Activated naive CD4-positive, alpha-beta T cell treated with anti-CD3 and anti-CD28 coated beads, Interleukin-2, amount 50 U/mL, for 72 hours (primary cell): ENCODE measurements at regions not wholly inside any gene's neighbourhood (a gene's known extent, or its start where the extent isn't known, plus 50 kb on each side); places are given as distances from the start of the nearest gene placed in this dataset.

Source experiments
- ATAC-seq, 2 donors: fragments of 150-1000 bp; cut with Tn5 transposase; 2 replicates each; pipeline ENCODE4 v1.10.0; 2021; ENCODE audit warnings: mild to moderate bottlenecking in 2 of 2, moderate library complexity in 2 of 2
- DNase-seq, 2 donors: peaks; one replicate each; pipeline ENCODE4 v3.0.0; 2021 to 2022; ENCODE audit warnings: low spot score in 2 of 2
- H3K27ac Mint-ChIP-seq, 2 donors: one replicate each; pipeline ENCODE4 v1.8.0; 2022; ENCODE audit warnings: mild to moderate bottlenecking in 2 of 2, mixed read lengths in 2 of 2
- H3K36me3 Mint-ChIP-seq, 2 donors: one replicate each; pipeline ENCODE4 v1.8.0; 2022; ENCODE audit warnings: mixed read lengths in 2 of 2
- H3K9me3 Mint-ChIP-seq, 2 donors: one replicate each; pipeline ENCODE4 v1.8.0; 2022; ENCODE audit warnings: mixed read lengths in 2 of 2

- DNase-seq: no peak
- no peaks in the 10 kb centered on the region for H3K9me3 Mint-ChIP-seq
- peak in 1 of 2 donors; percentile 16 for ATAC-seq
- H3K27ac Mint-ChIP-seq: no peak overlapping the region
- H3K36me3 Mint-ChIP-seq: no peaks in the 10 kb centered on the region
Measured at GRCh38 chr16:85462714-85463611, 150.2 kb upstream of the GSE1 start.

GRCh38 chr16:85463672-85464382 is 149.3 kb upstream of the GSE1 start:
- no peaks in the 10 kb centered on the region for H3K9me3 Mint-ChIP-seq
- H3K36me3 Mint-ChIP-seq: no peaks in the 10 kb centered on the region
- no peak for DNase-seq
- no peak for ATAC-seq
- H3K27ac Mint-ChIP-seq: no peak overlapping the region

- no peaks in the 10 kb centered on the region for H3K9me3 Mint-ChIP-seq
- ATAC-seq (no peak), DNase-seq (no peak)
- no peaks in the 10 kb centered on the region for H3K36me3 Mint-ChIP-seq
- no peak overlapping the region for H3K27ac Mint-ChIP-seq
Measured at GRCh38 chr16:85464383-85465305, 148.5 kb upstream of the GSE1 start.

GRCh38 chr16:85465328-85466303 is 147.5 kb upstream of the GSE1 start:
- no peak for DNase-seq
- ATAC-seq: no peak
- H3K9me3 Mint-ChIP-seq: no peaks in the 10 kb centered on the region
- no peaks in the 10 kb centered on the region for H3K36me3 Mint-ChIP-seq
- no peak overlapping the region for H3K27ac Mint-ChIP-seq

GRCh38 chr16:85466304-85466700 is 146.8 kb upstream of the GSE1 start:
- ATAC-seq (no peak), DNase-seq (no peak)
- H3K27ac Mint-ChIP-seq: no peak overlapping the region
- H3K36me3 Mint-ChIP-seq: no peaks in the 10 kb centered on the region
- no peaks in the 10 kb centered on the region for H3K9me3 Mint-ChIP-seq

- H3K27ac Mint-ChIP-seq: no peak overlapping the region
- no peaks in the 10 kb centered on the region for H3K9me3 Mint-ChIP-seq
- ATAC-seq (no peak), DNase-seq (no peak)
- no peaks in the 10 kb centered on the region for H3K36me3 Mint-ChIP-seq
Measured at GRCh38 chr16:85466989-85467388, 146.1 kb upstream of the GSE1 start.

- DNase-seq: no peak
- Mint-ChIP-seq H3K9me3 (no peaks in the 10 kb centered on the region), H3K27ac (no peak overlapping the region), H3K36me3 (no peaks in the 10 kb centered on the region)
- no peak for ATAC-seq
Measured at GRCh38 chr16:85469929-85470590, 143.1 kb upstream of the GSE1 start.

GRCh38 chr16:85470873-85471272 is 142.2 kb upstream of the GSE1 start:
- Mint-ChIP-seq H3K9me3 (no peaks in the 10 kb centered on the region), H3K36me3 (no peaks in the 10 kb centered on the region), H3K27ac (no peak overlapping the region)
- DNase-seq (no peak), ATAC-seq (no peak)

GRCh38 chr16:85471469-85472431 is 141.4 kb upstream of the GSE1 start:
- H3K27ac Mint-ChIP-seq: no peak overlapping the region
- no peaks in the 10 kb centered on the region for H3K9me3 Mint-ChIP-seq
- H3K36me3 Mint-ChIP-seq: no peaks in the 10 kb centered on the region
- DNase-seq (no peak), ATAC-seq (no peak)

GRCh38 chr16:85472514-85472913 is 140.6 kb upstream of the GSE1 start:
- ATAC-seq: no peak
- DNase-seq: no peak
- no peak overlapping the region for H3K27ac Mint-ChIP-seq
- H3K36me3 Mint-ChIP-seq: no peaks in the 10 kb centered on the region
- no peaks in the 10 kb centered on the region for H3K9me3 Mint-ChIP-seq

- H3K27ac Mint-ChIP-seq: no peak overlapping the region
- ATAC-seq: no peak
Measured at GRCh38 chr16:85473323-85473722, 139.8 kb upstream of the GSE1 start.

GRCh38 chr16:85473909-85474620 is 139.1 kb upstream of the GSE1 start:
- H3K27ac Mint-ChIP-seq: no peak overlapping the region
- ATAC-seq: no peak
- H3K36me3 Mint-ChIP-seq: no peaks in the 10 kb centered on the region
- DNase-seq: no peak
- no peaks in the 10 kb centered on the region for H3K9me3 Mint-ChIP-seq

More at GRCh38 chr16:85473323-85473722, 139.8 kb upstream of the GSE1 start:
- Mint-ChIP-seq H3K9me3 (no peaks in the 10 kb centered on the region), H3K36me3 (no peaks in the 10 kb centered on the region)
- DNase-seq: no peak

GRCh38 chr16:85474621-85475217 is 138.4 kb upstream of the GSE1 start:
- Mint-ChIP-seq H3K27ac (peak overlapping the region in 1 of 2 donors; percentile 25), H3K36me3 (no peaks in the 10 kb centered on the region), H3K9me3 (no peaks in the 10 kb centered on the region)
- ATAC-seq: no peak
- no peak for DNase-seq
